SH-SY5Y (cell line): ENCODE measurements at regions not wholly inside any gene's neighbourhood (a gene's known extent, or its start where the extent isn't known, plus 50 kb on each side); places are given as distances from the start of the nearest gene placed in this dataset.

Experiments used
- GATA2 ChIP-seq: IDR thresholded peaks from 2 replicates; pipeline ENCODE4 v1.6.1; 2011; ENCODE audit warnings: mild to moderate bottlenecking, low read depth, low read length
- GATA3 ChIP-seq: IDR thresholded peaks from 2 replicates; pipeline ENCODE4 v1.6.1; 2011; ENCODE audit warnings: low read depth, mild to moderate bottlenecking, low read length, moderate library complexity

- no peak for TF ChIP-seq GATA3
- no peak for TF ChIP-seq GATA2
Observed at GRCh38 chr12:58601529-58601928, 318.8 kb downstream of the LRIG3 start.
